PC-3 (cell line): ENCODE measurements at regions not wholly inside any gene's neighbourhood (a gene's known extent, or its start where the extent isn't known, plus 50 kb on each side); places are given as distances from the start of the nearest gene placed in this dataset.

Source experiments
- ATAC-seq: fragments of 200-7000 bp; cut with Tn5 transposase; 2 replicates; pipeline ENCODE4 v1.9.1; 2020; ENCODE audit warnings: mild to moderate bottlenecking, moderate library complexity
- BruUV-seq: library from RNA; stranded (reverse); fragments of 400-500 nt; replicated peaks from 2 replicates; lab custom pipeline; 2021; lab: Mats Ljungman, UMichigan
- CTCF ChIA-PET: fragments of 300-600 bp; sonication (Branson Sonifier 250); formaldehyde crosslinking; loops from one replicate; lab custom pipeline; 2022; ENCODE audit warnings: antibody characterized with exemption; lab: Charles Lee
- POLR2A ChIA-PET: fragments of 300-600 bp; sonication (Branson Sonifier 250); formaldehyde crosslinking; loops from one replicate; lab custom pipeline; 2022; ENCODE audit warnings: antibody characterized with exemption; ENCODE audit not compliant: unreplicated experiment; lab: Charles Lee
- DNase-seq: peaks from one replicate; pipeline ENCODE4 v3.0.0-alpha.2; 2015
- H2AFZ ChIP-seq: fragments of 300-600 bp; sonication (generic); 2 replicates; pipeline ENCODE4 v1.6.0; 2016; ENCODE audit warnings: antibody characterized with exemption, low read length
- H3F3A ChIP-seq: fragments of 300-600 bp; sonication (generic); one replicate; pipeline ENCODE4 v1.6.0; 2017; ENCODE audit warnings: antibody characterized with exemption, low read length, control low read depth, mild to moderate bottlenecking; ENCODE audit not compliant: unreplicated experiment
- H3K27ac ChIP-seq: fragments of 300-600 bp; sonication (generic); 2 replicates; pipeline ENCODE4 v1.5.1; 2016; ENCODE audit warnings: mild to moderate bottlenecking, low read length
- H3K27me3 ChIP-seq: fragments of 300-600 bp; sonication (generic); 2 replicates; pipeline ENCODE4 v1.6.1; 2016; ENCODE audit warnings: low read length, mixed read lengths
- H3K36me3 ChIP-seq: fragments of 300-600 bp; sonication (generic); 2 replicates; pipeline ENCODE4 v1.6.1; 2016; ENCODE audit warnings: low read depth, mixed run types, low read length, mixed read lengths
- H3K4me1 ChIP-seq: fragments of 300-600 bp; sonication (generic); 2 replicates; pipeline ENCODE4 v1.5.1; 2016; ENCODE audit warnings: low read length; ENCODE audit not compliant: insufficient read depth
- H3K4me2 ChIP-seq: fragments of 300-600 bp; sonication (generic); 2 replicates; pipeline ENCODE4 v1.6.0; 2016; ENCODE audit warnings: low read length
- H3K4me3 ChIP-seq: fragments of 300-600 bp; sonication (generic); 2 replicates; pipeline ENCODE4 v1.5.1; 2016; ENCODE audit warnings: mild to moderate bottlenecking, low read length, mixed read lengths
- H3K79me2 ChIP-seq: fragments of 300-600 bp; sonication (generic); 2 replicates; pipeline ENCODE4 v1.6.1; 2017; ENCODE audit warnings: low read length, mixed read lengths
- H3K9ac ChIP-seq: fragments of 300-600 bp; sonication (generic); 2 replicates; pipeline ENCODE4 v1.6.0; 2016; ENCODE audit warnings: mild to moderate bottlenecking, low read length
- H3K9me2 ChIP-seq: fragments of 300-600 bp; sonication (generic); replicated peaks from 2 replicates; pipeline ENCODE4 v1.6.1; 2016; ENCODE audit warnings: mixed run types, low read length, mixed read lengths
- H3K9me3 ChIP-seq: fragments of 300-600 bp; sonication (generic); 2 replicates; pipeline ENCODE4 v1.6.1; 2016; ENCODE audit warnings: low read length, mixed read lengths
- H4K20me1 ChIP-seq: fragments of 300-600 bp; sonication (generic); 2 replicates; pipeline ENCODE4 v1.6.1; 2016; ENCODE audit warnings: low read length, mixed read lengths
- EZH2 ChIP-seq: fragments of 300-600 bp; sonication (generic); IDR thresholded peaks from one replicate; pipeline ENCODE4 v1.6.1; 2017; ENCODE audit warnings: antibody characterized with exemption, mild to moderate bottlenecking, low read length; ENCODE audit not compliant: unreplicated experiment
- EZH2phosphoT487 ChIP-seq: fragments of 300-600 bp; sonication (generic); IDR thresholded peaks from 2 replicates; pipeline ENCODE4 v1.6.1; 2018; ENCODE audit warnings: mild to moderate bottlenecking, antibody characterized with exemption, low read length, borderline replicate concordance
- intact Hi-C: fragments of 100-400 bp; cut with micrococcal nuclease; formaldehyde crosslinking; loops from 2 replicates; pipeline ENCODE4 v1.9.0; 2023
- TF ChIP-seq, protein P1 (sequence below): fragments of 300-600 bp; sonication (generic); conservative IDR thresholded peaks from 2 replicates; pipeline ENCODE4 v1.5.1; 2017; ENCODE audit warnings: antibody characterized with exemption, low read depth, mild to moderate bottlenecking, low read length

DNA sequence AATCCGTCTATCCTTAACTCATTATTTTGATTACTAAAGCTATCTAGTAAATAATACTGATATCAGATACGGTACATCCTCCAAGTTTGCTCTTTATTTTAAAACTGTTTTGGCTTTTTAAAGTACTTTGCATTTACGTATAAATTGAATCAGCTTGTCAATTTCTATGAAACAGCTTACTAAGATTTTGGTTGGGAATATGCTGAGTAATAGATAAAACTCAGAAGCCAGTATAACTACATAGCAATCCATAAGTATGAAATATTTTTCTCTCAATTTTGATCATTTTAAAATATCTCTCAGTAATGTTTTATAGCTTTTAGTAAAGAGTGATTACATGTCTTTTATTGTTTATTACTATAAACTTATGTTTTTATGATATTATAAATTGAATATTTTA, 116.2 kb upstream of the SOX11 start:
- no peak overlapping the region for H3K27ac ChIP-seq
- CTCF ChIA-PET, result no interaction called here

DNA sequence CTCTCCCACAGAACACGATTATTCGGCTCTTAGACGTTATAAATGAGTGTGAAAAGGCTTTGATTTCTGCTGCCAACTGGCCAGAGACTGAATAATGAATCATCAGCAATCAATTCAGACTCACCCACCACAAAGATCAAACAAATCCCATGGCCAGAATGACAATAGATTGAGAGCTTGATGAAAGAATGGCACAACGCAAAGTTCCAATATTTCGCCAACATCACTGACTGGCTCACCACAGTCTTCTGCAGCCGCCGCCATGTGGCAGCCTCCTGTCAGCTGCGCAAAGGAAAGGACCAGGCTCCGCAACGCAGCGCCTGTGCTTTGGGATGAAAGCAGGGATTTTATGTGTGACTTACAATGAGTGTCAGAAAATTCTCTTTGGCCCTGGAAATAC, 104.4 kb upstream of the SOX11 start:
- Histone ChIP-seq H2AFZ (no peak overlapping the region), H4K20me1 (no peaks in the 10 kb centered on the region), H3K27ac (no peak overlapping the region), H3K4me3 (no peak overlapping the region), H3F3A (no peaks in the 10 kb centered on the region), H3K4me1 (no peaks in the 10 kb centered on the region), H3K36me3 (no peaks in the 10 kb centered on the region), H3K4me2 (no peak overlapping the region), H3K27me3 (no peaks in the 10 kb centered on the region), H3K9me2 (no peaks in the 10 kb centered on the region), H3K9me3 (no peaks in the 10 kb centered on the region), H3K9ac (no peak overlapping the region), H3K79me2 (no peaks in the 10 kb centered on the region)
- no TSS peak for BruUV-seq
- DNase-seq (no peak), ATAC-seq (no peak)
- POLR2A ChIA-PET, result no interaction called here
- TF ChIP-seq EZH2, result no peak
- no peak for TF ChIP-seq EZH2phosphoT487
- TF ChIP-seq, protein P1, sequence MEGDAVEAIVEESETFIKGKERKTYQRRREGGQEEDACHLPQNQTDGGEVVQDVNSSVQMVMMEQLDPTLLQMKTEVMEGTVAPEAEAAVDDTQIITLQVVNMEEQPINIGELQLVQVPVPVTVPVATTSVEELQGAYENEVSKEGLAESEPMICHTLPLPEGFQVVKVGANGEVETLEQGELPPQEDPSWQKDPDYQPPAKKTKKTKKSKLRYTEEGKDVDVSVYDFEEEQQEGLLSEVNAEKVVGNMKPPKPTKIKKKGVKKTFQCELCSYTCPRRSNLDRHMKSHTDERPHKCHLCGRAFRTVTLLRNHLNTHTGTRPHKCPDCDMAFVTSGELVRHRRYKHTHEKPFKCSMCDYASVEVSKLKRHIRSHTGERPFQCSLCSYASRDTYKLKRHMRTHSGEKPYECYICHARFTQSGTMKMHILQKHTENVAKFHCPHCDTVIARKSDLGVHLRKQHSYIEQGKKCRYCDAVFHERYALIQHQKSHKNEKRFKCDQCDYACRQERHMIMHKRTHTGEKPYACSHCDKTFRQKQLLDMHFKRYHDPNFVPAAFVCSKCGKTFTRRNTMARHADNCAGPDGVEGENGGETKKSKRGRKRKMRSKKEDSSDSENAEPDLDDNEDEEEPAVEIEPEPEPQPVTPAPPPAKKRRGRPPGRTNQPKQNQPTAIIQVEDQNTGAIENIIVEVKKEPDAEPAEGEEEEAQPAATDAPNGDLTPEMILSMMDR, result no peak
- intact Hi-C loops, result no loop called here
- CTCF ChIA-PET, result no interaction called here

More for the DNA sequence above, 116.2 kb upstream of the SOX11 start:
- H3K9ac ChIP-seq, result no peak overlapping the region
- H3F3A ChIP-seq, result no peaks in the 10 kb centered on the region
- no peaks in the 10 kb centered on the region for H3K9me3 ChIP-seq
- no peaks in the 10 kb centered on the region for H3K36me3 ChIP-seq
- TF ChIP-seq, protein P1, result no peak
- TF ChIP-seq EZH2phosphoT487 (no peak), EZH2 (no peak)
- H3K4me1 ChIP-seq, result no peaks in the 10 kb centered on the region
- no peak overlapping the region for H3K4me2 ChIP-seq
- BruUV-seq, result no TSS peak
- POLR2A ChIA-PET, result no interaction called here
- H3K9me2 ChIP-seq, result no peaks in the 10 kb centered on the region
- ATAC-seq (no peak), DNase-seq (no peak)
- H4K20me1 ChIP-seq, result no peaks in the 10 kb centered on the region
- no peaks in the 10 kb centered on the region for H3K79me2 ChIP-seq
- no peaks in the 10 kb centered on the region for H3K27me3 ChIP-seq
- H3K4me3 ChIP-seq, result no peak overlapping the region
- H2AFZ ChIP-seq, result no peak overlapping the region
- intact Hi-C loops, result no loop called here

DNA sequence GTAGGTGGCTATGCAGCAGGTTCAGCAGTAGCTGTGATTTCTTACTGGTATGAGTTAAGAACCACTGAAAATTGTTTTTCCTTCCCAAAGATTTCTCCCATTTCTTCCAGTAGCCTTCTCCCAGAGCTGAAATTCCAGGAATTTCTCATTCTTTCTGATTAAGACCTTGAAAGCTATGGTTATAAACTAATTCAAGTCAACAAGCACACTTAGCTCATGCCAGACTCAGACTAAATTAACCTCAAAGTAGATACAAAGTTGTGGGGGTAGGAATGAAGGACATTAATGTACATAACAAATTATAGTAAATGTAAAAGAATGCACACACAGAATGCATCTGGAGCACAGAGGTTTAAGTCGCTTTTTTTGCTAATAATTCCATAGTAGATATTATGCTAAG, 103.6 kb upstream of the SOX11 start:
- no peaks in the 10 kb centered on the region for H3K79me2 ChIP-seq
- BruUV-seq, result no TSS peak

More for the DNA sequence above, 103.6 kb upstream of the SOX11 start:
- Histone ChIP-seq H3K27ac (no peak overlapping the region), H3K9me2 (no peaks in the 10 kb centered on the region), H3K4me1 (no peaks in the 10 kb centered on the region), H3F3A (no peaks in the 10 kb centered on the region), H3K9me3 (no peaks in the 10 kb centered on the region), H2AFZ (no peak overlapping the region), H3K27me3 (no peaks in the 10 kb centered on the region), H3K4me3 (no peak overlapping the region), H3K4me2 (no peak overlapping the region), H3K36me3 (no peaks in the 10 kb centered on the region), H3K9ac (no peak overlapping the region), H4K20me1 (no peaks in the 10 kb centered on the region)
- TF ChIP-seq EZH2phosphoT487, result no peak
- POLR2A ChIA-PET, result no interaction called here
- DNase-seq, result no peak
- intact Hi-C loops, result no loop called here
- no peak for ATAC-seq
- CTCF ChIA-PET, result no interaction called here
